Urothelium cell line (cell line): ENCODE measurements at regions not wholly inside any gene's neighbourhood (a gene's known extent, or its start where the extent isn't known, plus 50 kb on each side); places are given as distances from the start of the nearest gene placed in this dataset.

Experiments used
- DNase-seq: peaks from one replicate; pipeline ENCODE4 v3.0.0; 2011; ENCODE audit warnings: low spot score, mixed read lengths
- FAIRE-seq: peaks from 2 replicates; lab custom pipeline; 2011; peaks lifted over from hg19 to GRCh38; lab: Jason Lieb, UNC

- FAIRE-seq = no peak
- DNase-seq = no peak
Observed at GRCh38 chr18:24663026-24663425, 202.6 kb downstream of the HRH4 start.

GRCh38 chr18:24669015-24669414, 208.6 kb downstream of the HRH4 start:
- DNase-seq (no peak), FAIRE-seq (no peak)

GRCh38 chr18:24669502-24669901, 209.1 kb downstream of the HRH4 start:
- DNase-seq = no peak
- FAIRE-seq = no peak

DNA sequence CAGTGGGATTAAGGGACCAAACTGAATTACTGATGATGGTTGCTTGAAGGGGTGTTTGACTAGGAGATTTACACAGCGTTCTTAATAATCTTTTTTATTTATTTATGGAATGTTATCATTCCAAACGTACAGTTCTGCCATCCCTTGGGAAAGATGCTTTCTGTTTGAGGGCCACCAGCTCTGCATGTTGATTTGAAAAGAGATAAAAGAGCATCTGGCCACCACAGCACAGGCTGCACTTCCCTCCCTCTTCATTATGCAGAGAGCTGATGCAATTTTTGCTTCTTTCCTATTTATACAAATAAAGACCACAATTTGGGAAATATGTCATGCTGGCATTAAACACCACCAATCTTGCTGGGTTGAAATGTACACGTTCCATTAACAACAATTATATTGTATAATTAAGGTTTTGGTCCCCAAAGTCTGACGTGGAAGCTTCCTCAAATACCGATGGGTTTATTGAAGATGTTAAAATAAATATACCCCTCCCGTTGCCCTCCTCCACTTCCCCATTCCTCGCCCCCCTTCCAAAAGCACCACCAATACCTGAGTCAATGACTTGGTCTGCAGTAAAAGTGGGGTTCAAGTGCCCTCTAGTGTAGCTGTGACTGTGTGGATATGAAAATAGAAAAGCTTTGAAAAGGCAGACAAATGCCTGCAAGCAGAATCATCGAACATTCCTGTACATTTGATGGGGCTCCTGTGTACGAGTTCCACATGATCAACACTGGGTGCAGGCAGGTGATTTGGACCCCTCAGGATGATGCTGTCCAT, 211.9 kb downstream of the HRH4 start:
- no peak for FAIRE-seq
- no peak for DNase-seq

DNA sequence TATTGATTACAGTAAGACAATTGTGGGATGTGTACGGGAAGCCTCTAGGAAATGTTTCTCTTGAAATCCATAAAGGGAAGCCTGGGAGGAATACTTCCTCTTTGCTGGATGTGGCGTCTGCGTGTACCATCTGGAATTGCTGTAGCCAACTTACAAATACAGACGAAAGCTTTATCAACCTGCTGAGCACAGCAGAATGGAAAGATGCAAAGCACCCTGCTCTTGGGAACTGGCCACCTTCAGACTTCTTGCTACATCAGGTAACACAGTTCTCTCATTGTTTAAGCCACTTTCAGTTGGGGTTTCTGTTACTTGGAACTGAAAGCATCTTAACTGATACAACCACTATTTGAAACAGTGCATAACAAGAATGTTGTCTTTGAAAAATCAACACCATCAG, 213.8 kb downstream of the HRH4 start:
- FAIRE-seq = no peak

DNA sequence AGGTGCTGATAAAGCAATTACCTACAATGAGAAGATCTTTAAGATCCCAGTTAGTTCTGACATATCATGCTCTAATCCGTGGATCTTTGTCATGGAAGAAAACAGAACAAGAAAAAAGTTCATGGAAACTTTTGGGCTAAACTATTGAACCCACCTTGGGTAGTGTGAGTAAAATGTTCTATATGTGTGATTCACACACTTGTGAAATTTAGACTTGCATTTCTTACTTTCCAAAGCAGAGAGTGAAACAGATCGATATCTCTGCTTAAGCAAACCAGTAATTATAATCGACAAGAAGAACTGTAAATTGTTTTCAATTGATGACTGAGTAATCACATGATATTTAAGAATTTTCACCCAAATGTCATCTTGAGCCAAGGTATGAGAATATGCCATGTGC, 214.2 kb downstream of the HRH4 start:
- no peak for FAIRE-seq

More for the DNA sequence above, 213.8 kb downstream of the HRH4 start:
- DNase-seq = no peak

DNA sequence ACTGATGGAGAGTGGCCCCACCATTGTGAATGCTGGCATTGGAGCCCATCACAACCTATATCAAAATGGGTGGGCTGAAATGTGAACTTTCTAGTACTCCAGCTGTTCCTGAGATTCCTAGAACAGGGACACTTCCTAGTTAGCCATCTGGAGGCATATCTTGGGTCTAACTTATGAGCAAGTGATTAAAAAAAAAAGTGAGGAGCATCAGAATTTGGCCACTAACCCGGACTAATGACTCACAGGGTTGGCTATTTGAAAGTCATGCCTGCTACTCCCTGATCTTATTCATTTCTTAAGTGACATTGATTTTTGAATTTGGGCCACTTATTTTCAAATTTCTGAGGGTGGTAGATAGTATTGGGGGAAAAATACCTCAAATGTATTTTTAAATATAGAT, 216.6 kb downstream of the HRH4 start:
- no peak for FAIRE-seq
- no peak for DNase-seq

More for the DNA sequence above, 214.2 kb downstream of the HRH4 start:
- DNase-seq = no peak

DNA sequence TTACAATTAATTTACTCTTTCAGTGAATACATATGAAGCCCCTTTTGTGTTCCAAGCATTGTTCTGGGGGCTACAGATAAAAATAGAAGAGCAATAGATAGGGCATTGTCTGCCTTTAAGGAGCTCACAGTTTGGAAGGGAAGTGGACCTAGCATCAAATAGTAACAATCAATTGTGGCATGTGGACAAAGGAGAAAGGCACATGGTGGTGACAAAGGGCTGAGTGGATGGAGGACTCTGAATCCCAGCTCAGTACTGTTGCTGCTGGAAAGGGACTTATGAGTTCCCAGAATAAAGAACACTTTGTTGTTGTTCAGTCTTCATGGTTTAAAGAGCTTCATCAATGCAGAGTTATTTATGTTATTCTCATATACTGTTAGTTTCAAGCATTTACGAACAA, 217.7 kb downstream of the HRH4 start:
- no peak for DNase-seq
- FAIRE-seq = no peak

DNA sequence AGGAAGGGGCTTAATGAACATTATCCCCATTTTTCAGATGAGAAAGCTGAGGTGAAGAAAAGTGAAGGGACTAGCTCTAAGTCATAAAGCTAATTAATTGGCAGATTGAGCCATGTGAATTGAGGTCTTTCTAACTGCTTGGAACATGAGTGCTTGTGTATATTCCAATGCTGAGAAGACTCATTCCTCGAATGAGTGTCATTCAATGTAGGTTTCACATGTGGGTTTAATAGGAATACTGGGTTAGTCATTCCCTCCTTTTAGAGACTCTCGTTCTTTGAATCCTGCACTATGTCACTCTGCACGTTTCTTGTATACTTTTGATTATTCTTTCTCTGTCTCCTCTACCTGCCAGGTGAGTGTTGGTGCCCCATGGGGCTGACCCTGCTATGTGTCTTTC, 218.2 kb downstream of the HRH4 start:
- DNase-seq (no peak), FAIRE-seq (no peak)

GRCh38 chr18:24679062-24679461, 218.6 kb downstream of the HRH4 start:
- DNase-seq = no peak
- FAIRE-seq = no peak

DNA sequence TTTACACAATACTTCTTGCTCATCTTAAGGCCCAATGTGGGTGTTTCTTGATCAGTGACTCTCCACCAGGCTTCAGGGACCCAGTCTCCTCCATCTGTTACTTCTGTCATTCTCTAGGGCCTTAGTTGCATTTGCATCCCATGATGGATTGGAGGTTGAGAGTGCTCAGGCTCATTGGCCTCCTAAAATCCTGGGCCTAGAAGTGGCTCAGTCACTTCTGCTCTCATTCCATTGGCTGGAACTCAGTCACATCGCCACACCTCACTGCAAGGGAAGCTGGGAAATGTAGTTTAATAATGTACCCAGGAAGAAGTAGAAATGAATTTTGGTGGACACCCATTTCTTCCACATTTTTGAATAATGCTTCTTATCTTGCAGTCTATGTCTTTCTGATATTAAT, 223.5 kb downstream of the HRH4 start:
- no peak for DNase-seq
- FAIRE-seq = no peak

GRCh38 chr18:24685254-24685959, 225.0 kb downstream of the HRH4 start:
- DNase-seq (no peak), FAIRE-seq (no peak)

- no peak for FAIRE-seq
- DNase-seq = no peak
Observed at GRCh38 chr18:24695168-24695567, 234.7 kb downstream of the HRH4 start.

GRCh38 chr18:24702001-24702515, 241.6 kb downstream of the HRH4 start:
- FAIRE-seq (no peak), DNase-seq (no peak)

DNA sequence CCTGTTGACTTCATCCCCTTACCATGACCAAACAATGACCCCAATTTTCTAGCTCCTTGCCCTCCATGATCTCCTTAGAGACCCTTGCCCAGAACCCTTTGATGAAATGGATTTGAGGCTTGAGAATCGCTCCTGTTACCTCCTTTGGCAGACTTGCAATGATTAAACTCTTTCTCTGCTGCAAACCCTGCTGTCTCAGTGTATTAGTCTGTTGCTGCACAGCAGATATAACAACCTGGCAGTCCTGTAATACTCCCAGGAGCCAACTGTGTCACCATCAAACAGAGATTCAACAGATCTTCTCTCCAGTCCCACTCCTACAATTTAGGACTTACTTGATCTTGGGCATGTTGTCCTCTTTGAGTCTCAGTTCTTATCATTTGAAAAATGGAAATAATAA, 242.9 kb downstream of the HRH4 start:
- FAIRE-seq (no peak), DNase-seq (no peak)

- peak; percentile 2 for DNase-seq
- no peak for FAIRE-seq
Observed at GRCh38 chr18:24704946-24705630, 244.7 kb downstream of the HRH4 start.

DNA sequence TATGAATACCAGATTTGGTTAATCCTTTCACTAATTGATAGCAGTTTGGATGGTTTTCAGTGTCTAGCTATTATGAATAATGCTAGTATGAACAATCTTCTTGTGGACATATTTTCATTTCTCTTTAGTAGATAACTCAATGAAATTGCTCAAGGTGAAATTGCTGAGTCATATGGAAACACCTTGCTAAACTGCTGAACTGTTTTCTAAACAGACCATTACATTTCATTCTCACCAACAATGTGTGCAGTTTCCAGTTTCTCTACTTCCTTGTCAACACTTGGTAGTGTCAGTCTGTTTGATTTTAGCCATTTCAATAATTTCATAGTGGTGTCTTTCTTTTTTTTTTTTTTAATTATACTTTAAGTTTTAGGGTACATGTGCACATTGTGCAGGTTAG, 250.0 kb downstream of the HRH4 start:
- DNase-seq = no peak
- FAIRE-seq = no peak

DNA sequence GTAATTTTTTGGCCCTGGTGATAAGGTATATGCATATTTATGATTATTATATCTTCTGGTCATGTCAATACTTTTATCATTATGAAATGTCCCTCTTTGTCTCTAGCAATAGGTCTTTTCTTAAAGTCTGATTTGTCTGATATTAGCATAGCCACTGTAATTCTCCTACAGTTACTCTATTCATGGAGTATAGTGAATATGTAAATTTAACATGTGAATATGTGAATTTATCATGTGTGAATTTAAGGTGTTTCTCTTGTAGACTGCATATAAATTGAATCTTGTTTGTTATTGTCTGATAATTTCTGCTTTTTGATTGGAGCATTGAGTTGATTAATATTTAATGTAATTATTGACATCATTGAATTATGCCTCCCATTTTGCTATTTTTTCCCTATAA, 259.4 kb downstream of the HRH4 start:
- no peak for FAIRE-seq
- no peak for DNase-seq

GRCh38 chr18:24721388-24721787, 261.0 kb downstream of the HRH4 start:
- FAIRE-seq = no peak
- DNase-seq = no peak

DNA sequence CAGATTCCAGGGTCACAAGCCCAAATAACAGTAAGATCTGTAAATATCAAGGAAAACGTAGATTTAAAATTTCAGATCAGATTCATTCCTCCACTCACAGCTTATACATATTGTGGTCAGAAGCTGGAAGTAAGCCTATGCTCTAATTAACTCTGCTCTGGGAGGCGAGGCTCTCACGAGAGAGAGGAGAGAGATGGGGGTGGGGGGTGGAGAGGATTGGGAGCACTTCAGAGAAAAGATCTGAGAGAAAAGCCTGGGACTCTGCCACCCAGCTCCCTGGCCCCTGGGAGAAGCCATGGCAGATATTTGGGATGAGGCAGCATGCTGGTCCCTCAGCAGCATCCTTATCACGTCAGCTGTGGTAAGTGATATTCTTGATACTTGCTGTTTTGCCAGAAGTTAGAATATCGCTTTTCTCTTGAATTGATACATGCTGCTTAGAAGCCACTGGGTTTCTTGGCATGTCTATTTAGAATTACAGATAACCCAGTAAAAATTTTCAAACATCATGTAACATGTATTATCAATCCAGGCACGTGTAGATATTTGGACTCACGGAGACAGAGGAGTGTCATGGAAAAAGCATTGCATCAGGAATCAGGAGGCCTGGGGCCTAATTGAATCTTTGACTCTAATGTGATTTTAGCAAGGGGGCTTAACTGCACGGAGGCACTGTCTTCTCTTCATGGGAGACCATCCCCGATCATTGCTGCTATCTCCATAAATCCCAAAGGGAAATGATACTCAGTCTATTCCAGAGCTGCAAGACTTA, 265.4 kb downstream of the HRH4 start:
- DNase-seq (no peak), FAIRE-seq (no peak)
